ENCODE measurements at regions not wholly inside any gene's neighbourhood (a gene's known extent, or its start where the extent isn't known, plus 50 kb on each side); places are given as distances from the start of the nearest gene placed in this dataset.
"Not testable (repeated sequence)": the region's sequence is repeated elsewhere in the genome, so short reads cannot be mapped to it uniquely, and the experiment has no call there.

DNA sequence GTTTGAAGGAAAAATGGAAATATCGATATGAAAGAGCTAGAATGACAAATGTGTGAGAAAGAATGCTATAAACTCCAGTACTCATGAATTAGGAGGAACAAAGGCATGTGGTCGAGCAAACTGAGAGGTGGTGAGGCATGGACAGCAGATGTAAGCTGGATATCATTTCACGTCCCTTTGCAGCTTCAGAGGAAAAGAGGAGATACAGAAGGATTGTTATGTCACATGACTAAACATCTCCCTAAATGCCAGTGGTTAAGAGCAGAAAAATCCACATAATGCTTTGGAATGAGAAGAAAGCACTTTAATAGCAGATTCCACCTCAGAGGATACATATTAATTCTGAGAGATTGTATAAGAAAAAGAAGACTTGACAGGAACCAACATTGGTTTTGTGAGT lies 248.7 kb downstream of the ZIC4 start:
- DNase-seq (ENCODE audit: low read depth, low spot score): no peak

DNA sequence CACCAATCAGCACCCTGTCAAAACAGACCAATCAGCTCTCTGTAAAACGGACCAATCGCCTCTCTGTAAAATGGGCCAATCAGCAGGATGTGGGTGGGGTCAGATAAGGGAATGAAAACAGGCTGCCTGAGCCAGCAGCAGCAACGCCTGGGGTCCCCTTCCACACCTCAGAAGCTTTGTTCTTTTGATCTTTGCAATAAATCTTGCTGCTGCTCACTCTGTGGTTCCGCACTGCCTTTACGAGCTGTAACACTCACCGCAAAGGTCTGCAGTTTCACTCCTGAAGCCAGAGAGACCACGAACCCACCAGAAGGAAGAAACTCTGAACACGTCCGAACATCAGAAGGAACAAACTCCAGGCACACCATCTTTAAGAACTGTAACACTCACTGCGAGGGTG lies 251.4 kb downstream of the ZIC4 start:
- not testable (repeated sequence) for DNase-seq (ENCODE audit: low read depth, low spot score)

DNA sequence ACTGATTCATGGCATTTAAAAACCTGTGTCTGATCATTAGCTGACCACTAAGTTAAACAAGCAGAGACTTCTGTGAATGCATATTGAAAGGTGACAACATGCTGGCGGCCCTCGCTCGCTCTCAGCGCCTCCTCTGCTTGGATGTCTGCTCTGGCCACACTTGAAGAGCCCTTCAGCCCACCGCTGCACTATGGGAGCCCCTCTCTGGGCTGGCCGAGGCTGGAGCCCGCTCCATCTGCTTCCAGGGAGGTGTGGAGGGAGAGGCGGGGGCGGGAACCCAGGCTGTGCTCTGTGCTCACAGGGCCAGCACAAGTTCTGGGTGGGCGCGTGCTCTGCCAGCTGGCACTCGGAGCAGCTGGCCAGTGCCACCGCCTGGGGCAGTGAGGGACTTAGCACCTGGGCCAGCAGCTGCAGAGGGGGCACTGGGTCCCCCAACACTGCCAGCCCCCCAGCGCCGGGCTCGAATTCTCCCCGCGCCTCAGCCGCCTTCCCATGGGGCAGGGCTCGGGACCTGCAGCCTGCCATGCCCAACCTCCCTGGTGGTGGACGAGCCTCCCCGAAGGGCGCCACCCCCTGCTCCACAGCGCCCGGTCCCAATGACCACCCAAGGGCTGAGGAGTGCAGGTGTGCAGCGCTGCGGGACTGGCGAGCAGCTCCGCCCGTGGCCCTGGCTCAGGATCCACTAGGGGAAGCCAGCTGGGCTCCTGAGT lies 252.4 kb downstream of the ZIC4 start:
- no peak for DNase-seq (ENCODE audit: low read depth, low spot score)

DNA sequence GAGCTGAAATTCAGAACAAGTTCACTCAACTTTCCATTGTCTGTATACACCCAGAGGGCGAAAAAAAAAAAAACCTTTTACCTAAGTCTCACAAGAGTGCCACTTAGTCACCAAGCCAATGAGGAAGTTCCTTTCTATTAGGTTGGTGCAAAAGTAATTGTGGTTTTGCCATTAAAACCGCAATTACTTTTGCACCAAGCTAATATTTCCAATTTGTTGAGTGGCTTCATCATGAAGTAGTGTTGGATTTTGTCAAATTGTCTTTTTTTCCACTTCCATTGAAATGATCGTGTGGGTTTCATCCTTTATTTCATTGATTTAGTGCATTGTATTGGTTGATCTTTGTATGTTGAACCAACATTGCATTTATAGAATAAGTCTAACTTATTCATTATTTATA lies 253.9 kb downstream of the ZIC4 start:
- no peak for DNase-seq (ENCODE audit: low read depth, low spot score)

DNA sequence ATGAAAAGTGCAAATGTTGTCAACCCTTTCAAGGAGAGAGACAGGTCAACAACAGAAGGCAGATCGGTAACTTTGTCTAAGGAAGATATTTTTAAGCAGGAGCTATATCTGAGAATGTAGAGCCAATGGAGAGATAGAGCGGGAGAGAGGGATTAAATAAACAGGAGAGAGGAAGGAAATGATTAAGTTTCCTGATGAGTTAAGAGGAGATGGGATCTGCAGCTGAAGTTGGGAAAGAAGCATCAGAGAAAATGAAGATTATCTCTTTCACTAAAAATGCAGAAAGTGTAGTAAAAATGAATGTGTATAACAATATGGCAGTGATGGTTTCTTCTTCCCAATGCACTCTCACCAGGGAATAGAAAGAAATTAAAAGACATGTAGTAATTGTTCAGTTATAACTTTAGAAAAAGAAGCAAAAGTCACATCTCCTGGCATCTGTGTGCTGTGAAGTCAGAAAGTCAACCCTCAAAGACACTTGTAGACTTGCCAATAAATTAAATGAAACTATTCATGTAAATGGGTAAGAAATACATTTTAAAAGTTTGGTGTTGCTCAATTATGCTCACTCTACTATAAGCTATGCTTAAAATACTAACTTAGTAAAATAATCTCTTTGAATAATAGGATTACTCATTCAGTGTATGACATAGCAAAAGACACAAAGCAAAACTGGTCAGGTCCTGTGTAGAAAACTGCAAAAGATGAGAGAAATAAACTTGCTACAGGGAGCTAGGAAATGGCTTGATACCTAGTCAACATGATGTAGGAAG lies 264.6 kb downstream of the ZIC4 start:
- no peak for DNase-seq (ENCODE audit: low read depth, low spot score)

DNA sequence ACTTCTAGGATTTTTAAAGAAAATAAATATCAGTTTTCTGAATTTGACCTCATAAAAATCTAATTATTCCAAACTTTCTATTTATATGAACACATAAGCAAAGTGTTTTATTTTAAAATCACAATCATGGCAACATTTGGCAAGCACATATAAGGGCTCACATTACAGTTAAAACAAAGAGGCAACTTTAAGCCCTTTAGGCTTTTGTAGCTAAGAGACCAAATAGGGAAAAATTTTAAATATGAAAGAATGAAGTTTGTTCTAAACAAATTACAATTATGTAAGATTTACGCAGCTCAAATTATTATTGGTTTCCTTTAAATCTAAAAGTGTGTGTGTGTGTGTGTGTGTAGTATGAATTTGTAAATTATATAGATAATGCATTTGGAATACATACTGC lies 267.0 kb downstream of the ZIC4 start:
- DNase-seq (ENCODE audit: low read depth, low spot score): no peak

DNA sequence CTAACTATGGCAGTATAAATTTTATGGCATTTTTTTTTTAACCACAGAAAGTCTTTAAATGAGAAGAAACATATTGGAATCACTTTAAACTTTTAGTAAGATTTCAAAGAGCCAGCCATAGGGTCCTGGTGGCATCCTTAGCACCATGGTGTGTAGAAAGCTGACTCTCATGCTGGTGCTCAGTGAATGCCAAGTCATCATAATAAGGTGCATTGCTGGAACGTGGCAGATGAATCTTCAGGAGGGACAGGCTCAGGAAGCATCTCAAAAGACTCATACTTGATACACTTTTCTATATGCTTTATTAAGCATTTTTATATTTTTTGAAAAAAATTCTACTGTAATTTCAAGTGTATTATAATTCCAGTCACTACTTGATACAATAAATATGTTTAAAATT lies 274.2 kb downstream of the ZIC4 start:
- DNase-seq (ENCODE audit: low read depth, low spot score): no peak

DNA sequence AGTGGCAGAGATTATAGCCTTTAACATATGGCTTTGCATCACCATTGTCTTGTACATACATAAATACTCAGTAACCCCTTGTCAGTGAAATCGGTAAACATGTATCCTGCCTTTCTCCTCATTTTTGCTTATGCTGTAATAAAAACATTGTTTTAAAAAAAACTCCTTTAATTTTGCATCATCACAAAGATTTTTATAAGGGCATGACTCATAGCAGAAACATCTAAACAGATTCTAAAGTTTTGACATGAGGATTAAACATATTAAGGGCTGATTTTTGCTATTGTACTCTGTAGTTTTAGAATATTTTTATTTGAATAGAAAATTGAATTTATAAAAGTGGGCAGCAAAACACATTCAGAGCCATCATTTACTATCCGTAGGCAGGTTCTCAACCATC lies 275.9 kb downstream of the ZIC4 start:
- DNase-seq (ENCODE audit: low read depth, low spot score): no peak

DNA sequence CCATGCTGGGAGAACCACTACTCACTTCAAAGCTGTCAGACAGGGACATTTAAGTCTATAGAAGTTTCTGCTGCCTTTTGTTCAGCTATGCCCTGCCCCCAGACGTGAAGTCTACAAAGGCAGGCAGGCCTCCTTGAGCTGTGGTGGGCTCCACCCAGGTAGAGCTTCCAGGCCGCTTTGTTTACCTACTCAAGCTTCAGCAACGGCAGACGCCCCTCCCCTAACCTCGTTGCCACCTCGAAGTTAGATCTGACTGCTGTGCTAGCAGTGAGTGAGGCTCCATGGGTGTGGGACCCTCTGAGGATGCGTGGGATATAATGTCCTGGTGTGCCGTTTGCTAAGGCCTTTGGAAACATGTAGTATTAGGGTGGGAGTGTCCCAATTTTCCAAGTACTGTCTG lies 276.7 kb downstream of the ZIC4 start:
- DNase-seq (ENCODE audit: low read depth, low spot score): no peak

DNA sequence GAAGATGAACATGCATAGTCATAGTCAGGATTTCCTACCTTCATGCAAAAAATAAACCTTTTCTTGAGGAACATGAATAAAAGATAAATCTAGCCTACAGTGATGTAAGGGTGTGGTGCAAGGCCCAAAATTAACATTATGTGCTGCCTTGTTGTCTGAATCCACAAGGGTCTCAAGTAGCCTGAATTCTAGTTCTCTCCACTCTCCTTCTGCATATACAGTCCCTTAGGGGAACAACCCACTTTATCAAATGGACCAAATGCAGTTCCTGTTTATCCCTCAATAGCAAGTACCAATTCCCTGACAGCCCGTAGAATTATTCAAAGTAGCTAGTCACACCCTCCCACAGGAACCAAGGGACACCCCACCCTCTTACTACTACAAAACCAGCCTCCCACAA lies 284.0 kb downstream of the ZIC4 start:
- DNase-seq (ENCODE audit: low read depth, low spot score): no peak

DNA sequence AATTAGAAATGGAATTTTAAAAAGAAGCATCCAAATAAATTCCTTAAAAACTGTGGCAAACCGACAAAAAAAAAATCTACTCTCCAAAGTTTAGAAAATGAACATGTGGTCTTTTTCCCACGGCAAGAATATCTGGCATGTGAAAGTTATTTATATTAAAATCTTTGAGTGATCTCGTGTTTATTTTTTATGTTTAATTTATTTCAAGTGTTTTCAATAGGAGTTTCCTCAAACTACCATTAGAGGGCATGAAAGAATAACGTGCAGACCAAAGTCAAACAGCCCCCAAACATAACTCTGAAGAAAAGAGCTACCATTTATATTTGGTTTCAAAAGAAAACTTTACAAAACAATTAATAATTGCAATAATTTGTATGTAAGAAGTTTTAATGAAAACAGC lies 286.4 kb downstream of the ZIC4 start:
- DNase-seq (ENCODE audit: low read depth, low spot score): no peak

DNA sequence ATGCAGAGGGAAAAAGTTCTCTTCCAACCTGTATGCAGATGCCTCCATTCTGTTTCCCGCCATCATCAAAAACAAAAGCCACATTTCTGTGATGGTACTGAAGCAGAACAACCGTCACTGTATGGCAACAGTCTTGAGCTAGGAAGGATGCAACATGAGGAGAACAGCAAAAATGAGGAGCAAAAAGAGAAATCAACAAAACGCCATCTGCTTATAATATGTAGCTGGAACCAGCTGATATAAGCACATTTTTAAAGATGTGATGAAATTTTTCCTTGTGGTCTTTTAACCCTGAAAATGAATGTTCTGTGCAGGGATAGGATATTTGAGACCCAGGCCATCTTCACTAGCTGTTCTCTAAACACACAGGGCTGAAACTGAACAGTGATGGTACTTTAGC lies 287.0 kb downstream of the ZIC4 start:
- no peak for DNase-seq (ENCODE audit: low read depth, low spot score)

DNA sequence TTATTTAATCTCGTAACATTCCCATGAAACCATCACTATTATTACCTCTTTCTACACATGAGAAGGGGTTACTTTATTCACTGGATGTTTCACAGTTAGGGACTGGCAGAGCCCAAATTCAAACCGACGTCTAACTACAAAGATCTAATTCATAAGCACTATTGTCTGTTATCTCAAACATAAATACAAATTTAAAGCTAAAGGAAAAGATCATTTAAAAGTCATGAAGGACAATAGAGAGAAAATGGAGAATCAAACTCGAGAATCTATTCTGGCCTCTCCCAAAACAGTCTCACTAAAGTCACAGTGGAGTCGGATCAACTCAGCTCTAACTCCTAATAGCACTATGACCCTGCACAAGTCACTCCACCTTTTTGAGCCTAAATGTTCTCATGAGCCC lies 287.7 kb downstream of the ZIC4 start:
- DNase-seq (ENCODE audit: low read depth, low spot score): no peak

DNA sequence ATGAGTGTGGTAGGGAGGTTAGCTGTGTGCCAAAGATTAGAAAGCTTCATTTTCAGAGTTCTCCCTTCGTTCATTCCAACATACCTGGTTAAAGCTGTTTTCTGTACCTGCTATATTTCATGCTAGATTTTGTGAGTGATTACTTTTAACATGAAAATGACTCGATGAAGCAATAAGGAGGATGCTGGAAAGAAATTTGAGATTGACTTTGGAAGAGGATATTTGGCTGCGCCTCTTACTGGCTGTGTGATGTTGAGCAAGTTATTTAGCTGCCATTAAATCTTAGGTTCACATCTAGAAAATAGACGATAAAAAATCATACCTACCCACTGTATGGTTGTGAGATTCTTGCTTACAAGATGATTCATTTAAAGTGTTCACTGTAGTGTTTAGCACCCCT lies 288.7 kb downstream of the ZIC4 start:
- no peak for DNase-seq (ENCODE audit: low read depth, low spot score)

DNA sequence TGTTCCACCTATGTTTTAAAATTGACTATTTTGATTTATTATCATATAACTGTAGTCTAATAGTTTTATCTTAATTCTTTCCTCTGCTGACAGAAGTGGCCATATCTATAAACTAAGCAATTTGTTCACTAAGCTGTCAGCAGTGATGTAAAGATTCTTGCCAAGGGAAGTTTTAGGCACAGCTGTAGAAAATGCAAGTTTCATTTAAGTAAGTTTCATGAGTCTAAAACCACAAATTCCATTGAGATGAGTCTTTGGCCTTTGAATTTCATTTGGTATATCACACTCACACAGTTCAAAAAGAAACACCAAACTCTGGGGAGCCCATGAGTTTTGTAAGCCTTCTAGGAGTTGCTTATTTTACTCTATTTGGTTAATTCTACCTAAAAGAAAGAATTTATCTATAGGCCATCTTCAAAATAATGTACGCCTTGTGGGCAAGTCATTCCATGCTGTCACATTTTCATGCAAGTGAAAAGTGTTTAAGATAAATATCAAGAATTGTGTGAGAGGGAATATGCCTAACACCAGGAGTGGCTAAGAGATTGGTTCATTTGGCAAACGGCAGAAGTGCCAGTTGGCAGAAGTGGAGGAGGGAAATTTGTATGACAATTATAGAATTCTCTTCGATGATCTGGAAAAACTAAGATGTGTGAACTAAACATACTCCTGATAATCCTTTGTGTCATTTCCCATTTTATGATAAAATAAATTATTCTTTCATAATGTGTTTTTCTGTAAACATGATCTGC lies 292.9 kb downstream of the ZIC4 start:
- DNase-seq (ENCODE audit: low read depth, low spot score): no peak

DNA sequence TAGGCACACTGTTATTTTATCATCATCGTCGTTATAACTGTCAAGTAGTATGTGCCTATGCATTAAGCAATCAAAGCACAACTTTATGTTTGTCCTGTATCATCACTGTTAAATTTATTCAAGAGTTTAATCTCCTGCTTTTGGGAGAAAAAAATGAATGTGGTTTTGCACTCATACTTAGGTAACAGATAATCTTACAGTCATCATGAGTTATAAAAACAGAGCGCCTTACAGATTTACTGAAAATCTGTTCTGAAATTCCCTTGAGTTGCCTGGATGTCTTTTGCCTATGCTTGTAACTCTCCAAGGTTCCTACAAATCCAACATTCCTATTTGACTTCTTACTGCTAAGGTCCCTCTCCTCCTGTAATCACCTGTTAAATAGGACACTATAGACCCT lies 307.3 kb downstream of the ZIC4 start:
- DNase-seq (ENCODE audit: low read depth, low spot score): no peak

DNA sequence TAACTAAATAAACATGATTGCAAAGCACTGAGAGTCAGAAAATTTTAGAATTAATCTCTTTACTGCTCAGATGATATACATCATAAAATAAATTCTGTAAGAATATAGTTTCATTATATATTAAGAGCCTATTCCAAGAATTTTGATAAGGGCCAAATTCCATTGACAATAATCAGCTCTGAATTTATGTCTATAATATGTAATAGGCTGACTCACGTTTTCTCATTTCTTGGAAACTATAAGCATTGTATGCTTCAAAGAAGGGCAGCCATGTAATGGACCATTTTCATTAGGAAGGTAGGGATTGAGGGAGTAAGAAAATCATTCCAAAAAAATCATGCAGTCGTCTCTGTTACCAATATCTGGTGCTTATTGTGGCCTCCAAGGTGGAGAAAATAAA lies 315.9 kb downstream of the ZIC4 start:
- no peak for DNase-seq (ENCODE audit: low read depth, low spot score)

DNA sequence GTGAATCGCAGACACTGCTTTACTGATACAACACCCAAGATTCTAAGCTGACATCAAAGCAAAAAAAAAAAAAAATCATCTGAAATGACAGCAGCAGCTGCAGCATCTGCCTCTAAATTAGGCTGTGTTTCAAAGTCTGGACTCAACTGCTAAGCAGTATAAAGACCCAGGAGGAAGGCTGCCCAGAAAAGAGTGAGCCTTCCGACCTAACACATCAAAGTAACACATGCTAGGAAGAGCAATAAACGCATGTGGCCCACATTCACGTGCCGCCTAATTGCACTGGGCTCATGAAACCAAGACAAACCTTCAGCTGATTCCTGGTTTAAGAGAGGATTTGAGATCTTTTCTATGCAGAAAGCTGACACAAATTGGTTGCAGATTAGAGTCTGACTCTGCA lies 317.1 kb downstream of the ZIC4 start:
- DNase-seq (ENCODE audit: low read depth, low spot score): no peak

DNA sequence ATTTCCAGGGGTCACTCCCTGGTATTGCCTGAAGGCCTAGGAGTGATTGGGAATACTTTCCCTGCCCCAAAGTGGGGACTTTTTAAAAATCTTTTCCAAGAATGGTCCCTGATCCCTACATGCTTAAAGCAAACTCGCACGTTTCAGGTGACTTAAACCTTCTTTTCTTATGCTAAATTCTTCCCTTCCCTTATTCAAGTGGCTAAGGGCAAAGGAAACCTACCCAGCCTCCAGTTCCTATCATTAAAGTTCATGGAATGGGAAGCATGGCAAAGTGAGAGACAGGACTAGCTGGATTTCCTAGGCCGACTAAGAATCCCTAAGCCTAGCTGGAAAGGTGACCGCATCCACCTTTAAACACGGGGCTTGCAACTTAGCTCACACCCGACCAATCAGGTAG lies 346.8 kb downstream of the ZIC4 start:
- not testable (repeated sequence) for DNase-seq (ENCODE audit: low read depth, low spot score)

DNA sequence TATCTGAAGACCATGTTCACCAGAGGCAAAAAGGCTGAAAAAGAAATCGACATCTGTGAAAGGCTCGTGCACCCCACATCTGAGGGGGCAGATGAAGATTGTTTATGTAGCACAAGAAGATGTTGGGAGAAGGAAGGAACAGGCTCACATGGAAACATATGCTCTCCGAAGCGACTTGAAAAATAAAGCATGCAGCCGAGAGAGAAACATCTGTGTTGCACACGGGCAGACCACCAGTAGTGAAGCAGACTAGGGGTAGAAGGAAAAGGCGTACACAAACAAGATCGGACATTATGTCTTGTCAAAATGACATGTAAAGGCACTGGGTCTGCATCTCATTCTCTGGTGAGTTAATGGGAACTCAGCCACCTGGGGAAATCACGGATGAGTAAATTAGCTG lies 356.5 kb downstream of the ZIC4 start:
- DNase-seq (ENCODE audit: low read depth, low spot score): no peak

DNA sequence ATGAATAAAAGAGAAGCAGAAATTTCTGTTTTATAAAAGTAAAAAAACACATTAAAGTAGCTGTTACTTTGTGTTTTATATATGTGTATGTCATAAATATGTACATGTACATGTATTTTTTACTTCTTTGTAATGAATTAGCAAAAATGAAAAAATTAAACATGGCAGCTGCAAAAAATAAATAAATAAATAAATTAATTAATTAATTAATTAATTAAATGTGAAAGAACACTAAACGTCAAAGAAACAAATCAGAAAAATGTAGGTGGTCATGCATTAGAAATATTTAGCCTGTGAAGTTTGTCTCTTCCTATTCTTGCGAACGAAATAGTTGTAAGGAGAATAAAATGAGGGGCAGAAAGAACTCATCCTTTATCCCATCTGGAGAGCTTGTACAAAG lies 357.0 kb downstream of the ZIC4 start:
- no peak for DNase-seq (ENCODE audit: low read depth, low spot score)

DNA sequence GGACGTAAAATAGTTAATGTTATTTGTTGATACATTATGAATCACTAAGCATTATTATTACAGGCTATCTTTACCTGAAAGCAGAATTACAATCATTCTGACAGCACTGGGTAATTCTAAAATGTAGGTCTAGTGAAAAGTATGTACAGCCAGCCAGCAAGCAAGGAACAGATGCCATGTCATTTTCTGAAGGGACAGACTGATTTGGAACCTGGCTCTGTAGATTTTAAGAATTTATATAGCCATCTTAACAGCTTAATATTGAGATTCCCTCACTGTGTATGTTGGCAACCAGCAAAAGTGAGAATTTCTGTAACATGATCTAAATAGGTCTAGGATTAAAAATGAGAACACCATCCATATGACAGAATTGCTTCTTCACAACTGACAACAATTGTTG lies 359.4 kb downstream of the ZIC4 start:
- DNase-seq (ENCODE audit: low read depth, low spot score): no peak

DNA sequence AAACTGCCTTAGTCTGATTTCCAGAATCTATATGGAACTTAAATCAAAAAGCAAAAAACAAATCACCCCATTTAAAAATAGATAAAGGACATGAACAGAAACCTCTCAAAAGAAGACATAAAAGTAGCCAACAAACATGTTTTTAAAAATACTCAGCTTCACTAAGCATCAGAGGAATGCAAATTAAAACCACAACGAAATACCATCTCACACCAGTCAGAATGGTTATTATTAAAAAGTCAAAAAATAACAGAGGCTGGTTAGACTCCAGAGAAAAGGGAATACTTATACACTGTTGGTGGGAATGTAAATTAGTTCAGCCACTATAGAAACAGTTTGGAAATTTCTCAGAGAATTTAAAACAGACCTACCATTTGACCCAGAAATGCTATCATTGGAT lies 367.9 kb downstream of the ZIC4 start:
- DNase-seq (ENCODE audit: low read depth, low spot score): no peak

All from iPS DF 19.7 (cell line).